GM20000 (cell line): ENCODE measurements at regions not wholly inside any gene's neighbourhood (a gene's known extent, or its start where the extent isn't known, plus 50 kb on each side); places are given as distances from the start of the nearest gene placed in this dataset.

Source experiments
- DNase-seq: peaks from one replicate; pipeline ENCODE4 v3.0.0; 2012; ENCODE audit warnings: low spot score
- CTCF ChIP-seq: IDR thresholded peaks from 2 replicates; pipeline ENCODE4 v1.5.1; 2012; ENCODE audit warnings: mild to moderate bottlenecking, control low read depth; ENCODE audit errors: extremely low read depth, missing control alignments

GRCh38 chr7:52726986-52727385 is 308.4 kb upstream of the POM121L12 start:
- DNase-seq: no peak
- no peak for TF ChIP-seq CTCF

- no peak for DNase-seq
- TF ChIP-seq CTCF: no peak
These were observed 308.9 kb upstream of the POM121L12 start for GRCh38 chr7:52726493-52726892.

- DNase-seq: no peak
These were observed 311.8 kb upstream of the POM121L12 start for GRCh38 chr7:52723606-52724005.

GRCh38 chr7:52720856-52721255 is 314.6 kb upstream of the POM121L12 start:
- no peak for DNase-seq
- no peak for TF ChIP-seq CTCF

More at GRCh38 chr7:52723606-52724005, 311.8 kb upstream of the POM121L12 start:
- TF ChIP-seq CTCF: no peak

- no peak for DNase-seq
- TF ChIP-seq CTCF: no peak
These were observed 315.8 kb upstream of the POM121L12 start for GRCh38 chr7:52719677-52720076.

- DNase-seq: no peak
- TF ChIP-seq CTCF: no peak
These were observed 319.7 kb upstream of the POM121L12 start for GRCh38 chr7:52715701-52716100.

- no peak for DNase-seq
- TF ChIP-seq CTCF: no peak
These were observed 322.5 kb upstream of the POM121L12 start for GRCh38 chr7:52712938-52713337.
